ENCODE measurements at regions not wholly inside any gene's neighbourhood (a gene's known extent, or its start where the extent isn't known, plus 50 kb on each side); places are given as distances from the start of the nearest gene placed in this dataset.

DNA sequence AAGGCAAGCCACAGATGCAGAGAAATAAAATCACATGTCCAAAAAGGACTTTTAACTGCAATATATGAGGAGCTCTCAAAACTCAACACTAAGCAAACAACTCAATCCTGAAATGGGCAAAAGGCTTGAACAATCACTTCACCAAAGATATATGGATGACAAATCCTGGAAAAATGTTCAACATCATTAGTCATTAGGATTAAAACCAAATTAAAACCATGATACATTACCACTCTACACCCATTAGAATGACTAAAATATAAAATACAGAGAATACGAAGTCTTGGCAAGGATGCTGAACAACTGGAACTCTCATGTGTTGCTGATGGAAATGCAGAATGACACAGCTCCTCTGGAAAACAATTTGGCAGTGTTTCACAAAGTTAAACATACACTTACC lies 277.4 kb downstream of the TLE1 start:
- DNase-seq (ENCODE audit: low spot score) (no peak), ATAC-seq (ENCODE audit: low read depth) (peak; percentile 52; the same call in 2 of the 3 replicates)
- TF ChIP-seq, protein P1, sequence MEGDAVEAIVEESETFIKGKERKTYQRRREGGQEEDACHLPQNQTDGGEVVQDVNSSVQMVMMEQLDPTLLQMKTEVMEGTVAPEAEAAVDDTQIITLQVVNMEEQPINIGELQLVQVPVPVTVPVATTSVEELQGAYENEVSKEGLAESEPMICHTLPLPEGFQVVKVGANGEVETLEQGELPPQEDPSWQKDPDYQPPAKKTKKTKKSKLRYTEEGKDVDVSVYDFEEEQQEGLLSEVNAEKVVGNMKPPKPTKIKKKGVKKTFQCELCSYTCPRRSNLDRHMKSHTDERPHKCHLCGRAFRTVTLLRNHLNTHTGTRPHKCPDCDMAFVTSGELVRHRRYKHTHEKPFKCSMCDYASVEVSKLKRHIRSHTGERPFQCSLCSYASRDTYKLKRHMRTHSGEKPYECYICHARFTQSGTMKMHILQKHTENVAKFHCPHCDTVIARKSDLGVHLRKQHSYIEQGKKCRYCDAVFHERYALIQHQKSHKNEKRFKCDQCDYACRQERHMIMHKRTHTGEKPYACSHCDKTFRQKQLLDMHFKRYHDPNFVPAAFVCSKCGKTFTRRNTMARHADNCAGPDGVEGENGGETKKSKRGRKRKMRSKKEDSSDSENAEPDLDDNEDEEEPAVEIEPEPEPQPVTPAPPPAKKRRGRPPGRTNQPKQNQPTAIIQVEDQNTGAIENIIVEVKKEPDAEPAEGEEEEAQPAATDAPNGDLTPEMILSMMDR (IDR thresholded peaks at IDR 0.05; ENCODE audit: poor library complexity, severe bottlenecking): no peak
- peaks cover 7% of the 10 kb centered on the region for H3K4me1 ChIP-seq (ENCODE audit: insufficient read depth, poor library complexity, severe bottlenecking)
- H3K9me3 ChIP-seq (ENCODE audit: severe bottlenecking): peaks cover 2% of the 10 kb centered on the region
- no peak overlapping the region for H3K4me3 ChIP-seq (ENCODE audit: severe bottlenecking)
- no peaks in the 10 kb centered on the region; the same call in 1 of the 2 replicates for H3K36me3 ChIP-seq (ENCODE audit: low read depth)
- no peaks in the 10 kb centered on the region for H3K27me3 ChIP-seq (ENCODE audit: insufficient read depth, poor library complexity, severe bottlenecking)
- H3K27ac ChIP-seq (ENCODE audit: poor library complexity, severe bottlenecking): peak overlapping the region; percentile 36

DNA sequence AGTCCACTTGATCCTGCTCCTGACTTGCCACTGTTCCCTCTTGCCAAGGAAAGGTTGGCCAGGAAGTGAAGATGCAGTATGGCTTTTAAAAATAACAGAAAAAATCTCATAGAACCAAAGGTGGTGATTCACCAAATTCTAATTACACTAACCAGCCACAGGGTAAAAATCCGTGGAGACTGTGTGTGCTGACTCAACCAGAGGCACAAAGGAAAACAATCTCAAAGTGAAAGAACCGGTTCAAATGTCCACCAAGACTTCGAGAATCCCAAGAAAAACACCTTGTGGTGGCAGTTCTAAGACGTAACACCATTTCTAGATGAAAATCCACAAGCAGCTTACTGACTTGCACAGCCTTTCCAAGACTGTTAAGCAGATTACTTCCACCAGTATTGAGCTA lies 279.1 kb downstream of the TLE1 start:
- Histone ChIP-seq H3K27ac (ENCODE audit: poor library complexity, severe bottlenecking) (peak overlapping the region; percentile 31), H3K27me3 (ENCODE audit: insufficient read depth, poor library complexity, severe bottlenecking) (no peaks in the 10 kb centered on the region), H3K36me3 (ENCODE audit: low read depth) (no peaks in the 10 kb centered on the region; the same call in 1 of the 2 replicates), H3K4me3 (ENCODE audit: severe bottlenecking) (no peak overlapping the region), H3K9me3 (ENCODE audit: severe bottlenecking) (peaks cover 2% of the 10 kb centered on the region), H3K4me1 (ENCODE audit: insufficient read depth, poor library complexity, severe bottlenecking) (peaks cover 7% of the 10 kb centered on the region)
- TF ChIP-seq, protein P1 (IDR thresholded peaks at IDR 0.05; ENCODE audit: poor library complexity, severe bottlenecking): no peak
- peak; percentile 85 for ATAC-seq (ENCODE audit: low read depth)
- DNase-seq (ENCODE audit: low spot score): no peak

DNA sequence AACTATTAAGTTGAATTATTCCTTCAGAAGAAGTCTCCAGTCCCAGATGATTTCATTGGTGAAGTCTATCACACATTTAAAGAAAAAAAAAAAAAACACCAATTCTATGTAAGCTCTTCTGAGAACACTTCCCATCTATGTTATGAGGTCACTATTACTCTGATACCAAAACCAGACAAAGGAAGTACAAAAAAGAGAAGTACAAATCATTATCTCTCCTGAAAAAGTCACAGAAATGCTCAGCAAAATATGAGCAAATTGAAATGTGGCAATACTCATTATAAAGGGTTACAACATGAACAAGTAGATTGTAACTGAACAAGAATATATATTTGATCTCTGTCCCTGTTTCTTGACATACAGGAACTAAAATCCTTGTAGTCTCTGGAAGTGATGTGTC lies 280.4 kb downstream of the TLE1 start:
- Histone ChIP-seq H3K27me3 (ENCODE audit: insufficient read depth, poor library complexity, severe bottlenecking) (no peaks in the 10 kb centered on the region), H3K9me3 (ENCODE audit: severe bottlenecking) (peaks cover 2% of the 10 kb centered on the region), H3K4me1 (ENCODE audit: insufficient read depth, poor library complexity, severe bottlenecking) (peaks cover 3% of the 10 kb centered on the region), H3K4me3 (ENCODE audit: severe bottlenecking) (no peak overlapping the region), H3K36me3 (ENCODE audit: low read depth) (no peaks in the 10 kb centered on the region; the same call in 1 of the 2 replicates), H3K27ac (ENCODE audit: poor library complexity, severe bottlenecking) (no peak overlapping the region)
- DNase-seq (ENCODE audit: low spot score) (no peak), ATAC-seq (ENCODE audit: low read depth) (no peak)
- TF ChIP-seq, protein P1 (IDR thresholded peaks at IDR 0.05; ENCODE audit: poor library complexity, severe bottlenecking): no peak

DNA sequence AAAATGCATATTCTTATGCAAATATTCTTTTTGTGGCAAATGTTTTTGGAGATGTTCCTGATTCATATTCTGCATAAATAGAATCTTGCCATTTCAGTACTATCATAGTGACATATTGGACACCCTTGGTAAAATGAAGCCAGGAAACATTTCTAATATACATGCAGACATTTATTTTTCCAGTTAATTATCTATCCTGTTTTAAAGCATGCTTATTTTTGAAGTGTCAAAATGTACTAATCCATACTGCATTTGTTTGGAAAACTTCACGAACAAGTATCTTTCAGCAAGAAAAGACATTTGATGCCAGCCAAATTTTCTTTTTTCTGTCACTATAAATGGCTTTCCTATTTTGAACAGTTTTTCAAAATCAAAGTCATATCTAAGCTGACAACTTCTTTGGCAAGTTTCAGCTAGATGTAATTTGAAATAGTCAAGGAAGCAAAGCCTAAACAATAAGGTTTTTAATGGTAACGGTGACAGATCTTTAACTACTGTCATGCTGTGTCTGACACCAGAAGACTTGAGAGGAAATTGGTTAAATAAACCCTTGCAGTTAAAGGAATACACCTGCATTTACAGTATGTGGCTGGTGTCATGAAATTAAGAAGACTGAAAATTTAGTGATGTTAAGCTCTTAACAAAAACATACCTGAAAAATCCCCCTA lies 284.3 kb downstream of the TLE1 start:
- Histone ChIP-seq H3K27ac (ENCODE audit: poor library complexity, severe bottlenecking) (no peak overlapping the region), H3K4me1 (ENCODE audit: insufficient read depth, poor library complexity, severe bottlenecking) (no peaks in the 10 kb centered on the region), H3K27me3 (ENCODE audit: insufficient read depth, poor library complexity, severe bottlenecking) (no peaks in the 10 kb centered on the region), H3K9me3 (ENCODE audit: severe bottlenecking) (no peaks in the 10 kb centered on the region), H3K36me3 (ENCODE audit: low read depth) (no peaks in the 10 kb centered on the region), H3K4me3 (ENCODE audit: severe bottlenecking) (no peak overlapping the region)
- ATAC-seq (ENCODE audit: low read depth) (no peak), DNase-seq (ENCODE audit: low spot score) (no peak)
- TF ChIP-seq, protein P1 (IDR thresholded peaks at IDR 0.05; ENCODE audit: poor library complexity, severe bottlenecking): no peak

Data from RWPE2 (cell line).